NCI-H1417 (cell line): ENCODE measurements at regions not wholly inside any gene's neighbourhood (a gene's known extent, or its start where the extent isn't known, plus 50 kb on each side); places are given as distances from the start of the nearest gene placed in this dataset.
"Not testable (repeated sequence)": the region's sequence is repeated elsewhere in the genome, so short reads cannot be mapped to it uniquely, and the experiment has no call there.

Experiments
- DNase-seq, 3 experiments: peaks; one replicate each; lab custom pipeline; 2025; lab: John Stamatoyannopoulos, UW

- DNase-seq, result no peak
Observed at GRCh38 chrX:47302396-47302795, 68.0 kb upstream of the ZNF157 start.

GRCh38 chrX:47306471-47307023 is 63.8 kb upstream of the ZNF157 start:
- not testable (repeated sequence) for DNase-seq

- DNase-seq, result peak in 2 of 3 experiments; percentile 0 to 11
Observed at GRCh38 chrX:47311932-47312774, 58.2 kb upstream of the ZNF157 start.

- DNase-seq, result no peak
Observed at GRCh38 chrX:47313056-47313455, 57.3 kb upstream of the ZNF157 start.

- DNase-seq, result peak in 2 of 3 experiments; percentile 67 to 92
Observed at GRCh38 chrX:47316276-47317025, 53.9 kb upstream of the ZNF157 start.
